DOHH2 (cell line): ENCODE measurements at regions not wholly inside any gene's neighbourhood (a gene's known extent, or its start where the extent isn't known, plus 50 kb on each side); places are given as distances from the start of the nearest gene placed in this dataset.

Experiments used
- H3F3A ChIP-seq: fragments of 200-600 bp; sonication (generic), shearing (Covaris generic); 2 replicates; pipeline ENCODE4 v1.6.0; 2016; ENCODE audit warnings: antibody characterized with exemption, mild to moderate bottlenecking; ENCODE audit not compliant: control insufficient read depth, insufficient read depth
- H3K27ac ChIP-seq: fragments of 200-600 bp; sonication (generic); 2 replicates; pipeline ENCODE4 v1.5.1; 2014; ENCODE audit warnings: low read depth, mild to moderate bottlenecking, low read length, moderate library complexity
- H3K27me3 ChIP-seq: fragments of 200-600 bp; sonication (generic); 2 replicates; pipeline ENCODE4 v1.6.1; 2014; ENCODE audit warnings: mild to moderate bottlenecking, low read length, mixed read lengths; ENCODE audit not compliant: control insufficient read depth
- H3K36me3 ChIP-seq: fragments of 200-600 bp; sonication (generic); 2 replicates; pipeline ENCODE4 v1.6.1; 2014; ENCODE audit warnings: mild to moderate bottlenecking, low read length, moderate library complexity, mixed read lengths; ENCODE audit not compliant: control insufficient read depth
- H3K4me1 ChIP-seq: fragments of 200-600 bp; sonication (generic); 2 replicates; pipeline ENCODE4 v1.6.1; 2014; ENCODE audit warnings: mild to moderate bottlenecking, low read length, mixed read lengths; ENCODE audit not compliant: control insufficient read depth
- H3K4me2 ChIP-seq: fragments of 200-600 bp; sonication (generic); 2 replicates; pipeline ENCODE4 v1.6.0; 2014; ENCODE audit warnings: mild to moderate bottlenecking, low read length, moderate library complexity
- H3K4me3 ChIP-seq: fragments of 200-600 bp; sonication (generic); 2 replicates; pipeline ENCODE4 v1.5.1; 2014; ENCODE audit warnings: mild to moderate bottlenecking, low read length, mixed read lengths
- H3K79me2 ChIP-seq: fragments of 200-600 bp; sonication (generic); 2 replicates; pipeline ENCODE4 v1.6.1; 2014; ENCODE audit warnings: mild to moderate bottlenecking, low read length, mixed read lengths; ENCODE audit not compliant: control insufficient read depth
- H3K9me2 ChIP-seq: fragments of 200-600 bp; sonication (generic); replicated peaks from 2 replicates; pipeline ENCODE4 v1.6.1; 2014; ENCODE audit warnings: mild to moderate bottlenecking, low read length, mixed read lengths; ENCODE audit not compliant: control insufficient read depth
- H3K9me3 ChIP-seq: fragments of 200-600 bp; sonication (generic); 2 replicates; pipeline ENCODE4 v1.6.1; 2014; ENCODE audit warnings: antibody characterized with exemption, low read length, mixed read lengths; ENCODE audit not compliant: control insufficient read depth, insufficient read depth
- H4K20me1 ChIP-seq: fragments of 200-600 bp; sonication (generic); 2 replicates; pipeline ENCODE4 v1.6.0; 2014; ENCODE audit warnings: low read depth, mild to moderate bottlenecking, antibody characterized with exemption, low read length, moderate library complexity; ENCODE audit not compliant: control insufficient read depth, insufficient read depth
- CTCF ChIP-seq: fragments of 200-600 bp; sonication (generic); IDR thresholded peaks from one replicate; pipeline ENCODE4 v1.5.1; 2014; ENCODE audit warnings: antibody characterized with exemption, mild to moderate bottlenecking, low read depth, low read length; ENCODE audit not compliant: poor library complexity, severe bottlenecking
- EZH2phosphoT487 ChIP-seq: fragments of 200-600 bp; sonication (generic); IDR thresholded peaks from 2 replicates; pipeline ENCODE4 v1.6.1; 2017; ENCODE audit warnings: borderline replicate concordance, mild to moderate bottlenecking, antibody characterized with exemption, low read length, moderate library complexity, mixed read lengths

GRCh38 chr2:221778025-221778424, 205.9 kb upstream of the EPHA4 start:
- no peaks in the 10 kb centered on the region for H4K20me1 ChIP-seq
- H3K27ac ChIP-seq, result no peak overlapping the region
- H3K4me1 ChIP-seq, result no peaks in the 10 kb centered on the region
- H3F3A ChIP-seq, result no peaks in the 10 kb centered on the region
- no peaks in the 10 kb centered on the region for H3K79me2 ChIP-seq
- H3K4me2 ChIP-seq, result no peak overlapping the region
- no peaks in the 10 kb centered on the region for H3K9me2 ChIP-seq
- no peaks in the 10 kb centered on the region for H3K27me3 ChIP-seq
- H3K4me3 ChIP-seq, result no peak overlapping the region
- no peaks in the 10 kb centered on the region for H3K36me3 ChIP-seq
- no peaks in the 10 kb centered on the region for H3K9me3 ChIP-seq
- TF ChIP-seq EZH2phosphoT487, result no peak
- TF ChIP-seq CTCF, result no peak

GRCh38 chr2:221777119-221777518, 205.0 kb upstream of the EPHA4 start:
- Histone ChIP-seq H3F3A (no peaks in the 10 kb centered on the region), H3K27me3 (no peaks in the 10 kb centered on the region), H3K36me3 (no peaks in the 10 kb centered on the region), H3K79me2 (no peaks in the 10 kb centered on the region), H3K4me3 (no peak overlapping the region), H3K27ac (no peak overlapping the region), H3K9me2 (no peaks in the 10 kb centered on the region), H3K4me1 (no peaks in the 10 kb centered on the region), H4K20me1 (no peaks in the 10 kb centered on the region), H3K4me2 (no peak overlapping the region), H3K9me3 (no peaks in the 10 kb centered on the region)
- no peak for TF ChIP-seq EZH2phosphoT487
- TF ChIP-seq CTCF, result no peak

- H3F3A ChIP-seq, result no peaks in the 10 kb centered on the region
- no peaks in the 10 kb centered on the region for H3K9me3 ChIP-seq
- no peak overlapping the region for H3K27ac ChIP-seq
- H3K4me1 ChIP-seq, result no peaks in the 10 kb centered on the region
- H3K4me3 ChIP-seq, result no peak overlapping the region
- no peak overlapping the region for H3K4me2 ChIP-seq
- no peaks in the 10 kb centered on the region for H4K20me1 ChIP-seq
- H3K36me3 ChIP-seq, result no peaks in the 10 kb centered on the region
- no peak for TF ChIP-seq EZH2phosphoT487
- TF ChIP-seq CTCF, result no peak
- no peaks in the 10 kb centered on the region for H3K79me2 ChIP-seq
- no peaks in the 10 kb centered on the region for H3K27me3 ChIP-seq
- H3K9me2 ChIP-seq, result no peaks in the 10 kb centered on the region
Measured at GRCh38 chr2:221775096-221775495, 203.0 kb upstream of the EPHA4 start.

GRCh38 chr2:221774136-221774535, 202.0 kb upstream of the EPHA4 start:
- no peaks in the 10 kb centered on the region for H4K20me1 ChIP-seq
- no peaks in the 10 kb centered on the region for H3K79me2 ChIP-seq
- H3K27me3 ChIP-seq, result no peaks in the 10 kb centered on the region
- no peaks in the 10 kb centered on the region for H3K4me1 ChIP-seq
- H3K4me2 ChIP-seq, result no peak overlapping the region
- no peaks in the 10 kb centered on the region for H3K9me3 ChIP-seq
- no peak for TF ChIP-seq CTCF
- no peak for TF ChIP-seq EZH2phosphoT487
- H3K9me2 ChIP-seq, result no peaks in the 10 kb centered on the region
- no peaks in the 10 kb centered on the region for H3F3A ChIP-seq
- H3K27ac ChIP-seq, result no peak overlapping the region
- H3K4me3 ChIP-seq, result no peak overlapping the region
- no peaks in the 10 kb centered on the region for H3K36me3 ChIP-seq
